GM21528 (cell line): ENCODE measurements at regions not wholly inside any gene's neighbourhood (a gene's known extent, or its start where the extent isn't known, plus 50 kb on each side); places are given as distances from the start of the nearest gene placed in this dataset.

Experiments
- ATAC-seq: cut with Tn5 transposase; IDR thresholded peaks from one replicate; pipeline ENCODE4 v1.9.1; 2021; ENCODE audit warnings: mild to moderate bottlenecking, moderate library complexity; ENCODE audit not compliant: unreplicated experiment, low FRiP score

- no peak for ATAC-seq
Observed at GRCh38 chr21:28828021-28828420, 164.7 kb downstream of the LTN1 start.

GRCh38 chr21:28827422-28827821 lies 165.3 kb downstream of the LTN1 start:
- no peak for ATAC-seq

- no peak for ATAC-seq
Observed at GRCh38 chr21:28826569-28826968, 166.1 kb downstream of the LTN1 start.

- no peak for ATAC-seq
Observed at GRCh38 chr21:28826021-28826420, 166.7 kb downstream of the LTN1 start.

- no peak for ATAC-seq
Observed at GRCh38 chr21:28823429-28823828, 169.2 kb downstream of the LTN1 start.

GRCh38 chr21:28822486-28823335 lies 170.0 kb downstream of the LTN1 start:
- ATAC-seq = no peak

GRCh38 chr21:28822123-28822399 lies 170.6 kb downstream of the LTN1 start:
- ATAC-seq = no peak

GRCh38 chr21:28821276-28822122 lies 171.2 kb downstream of the LTN1 start:
- no peak for ATAC-seq

- ATAC-seq = no peak
Observed at GRCh38 chr21:28818663-28819278, 173.9 kb downstream of the LTN1 start.

- ATAC-seq = no peak
Observed at GRCh38 chr21:28817871-28818270, 174.8 kb downstream of the LTN1 start.

- no peak for ATAC-seq
Observed at GRCh38 chr21:28811860-28812259, 180.8 kb downstream of the LTN1 start.

- no peak for ATAC-seq
Observed at GRCh38 chr21:28810826-28811524, 181.7 kb downstream of the LTN1 start.

- ATAC-seq = no peak
Observed at GRCh38 chr21:28805885-28806284, 186.8 kb downstream of the LTN1 start.

GRCh38 chr21:28804089-28804670 lies 188.5 kb downstream of the LTN1 start:
- no peak for ATAC-seq

- ATAC-seq = no peak
Observed at GRCh38 chr21:28801906-28802305, 190.8 kb downstream of the LTN1 start.

GRCh38 chr21:28799926-28800325 lies 192.8 kb downstream of the LTN1 start:
- no peak for ATAC-seq

- ATAC-seq = no peak
Observed at GRCh38 chr21:28798798-28799197, 193.9 kb downstream of the LTN1 start.

- ATAC-seq = no peak
Observed at GRCh38 chr21:28795251-28795650, 197.4 kb downstream of the LTN1 start.

GRCh38 chr21:28794371-28794851 lies 198.3 kb downstream of the LTN1 start:
- no peak for ATAC-seq

GRCh38 chr21:28793043-28793442 lies 199.6 kb downstream of the LTN1 start:
- no peak for ATAC-seq
